ENCODE measurements at regions not wholly inside any gene's neighbourhood (a gene's known extent, or its start where the extent isn't known, plus 50 kb on each side); places are given as distances from the start of the nearest gene placed in this dataset.
"Not testable (repeated sequence)": the region's sequence is repeated elsewhere in the genome, so short reads cannot be mapped to it uniquely, and the experiment has no call there.

GRCh38 chr2:131858197-131858596 lies 303.6 kb downstream of the ANKRD30BL start:
- FAIRE-seq; H3K4me1 ChIP-seq; H3K27ac ChIP-seq; CTCF ChIA-PET; H3K4me3 ChIP-seq; DNase-seq (ENCODE audit: low read depth in 1 of 2, low spot score in 1 of 2); H3K9me3 ChIP-seq; POLR2A ChIA-PET: not testable (repeated sequence)
- TF ChIP-seq SMC3 (IDR thresholded peaks at IDR 0.05) (0 out of 3 replicates have a peak, but pooled peaks have one; percentile 20), CTCF (IDR thresholded peaks at IDR 0.05) (peak; percentile 39; the same call in 2 of the 3 replicates), RAD21 (conservative IDR thresholded peaks at IDR 0.05 in 1 of 2, IDR thresholded peaks at IDR 0.05 in 1 of 2) (peak; percentile 44 to 50)
- peak overlapping the region; percentile 36; the same call in 1 of the 3 replicates for H3K4me2 ChIP-seq
- WGBS (ENCODE audit: missing lambda C conversion rate) = 13% methylated on average over 3 of the region's 3 CpGs
- ATAC-seq = peak; percentile 47 to 61; a peak in 3 of 6 replicates

Small RNAs in the stretch of these regions (small RNA-seq; reads per million reads assigned to genes)
- 0 reads per million in 6 experiments for gene RNU6-617P

Data from A549 (cell line).